Neural progenitor cell (in vitro differentiated cells): ENCODE measurements at regions not wholly inside any gene's neighbourhood (a gene's known extent, or its start where the extent isn't known, plus 50 kb on each side); places are given as distances from the start of the nearest gene placed in this dataset.

ENCODE experiments used
- CTCF ChIP-seq: fragments of 200-600 bp; sonication (generic); IDR thresholded peaks from 2 replicates; pipeline ENCODE4 v1.5.1; 2017; ENCODE audit warnings: antibody characterized with exemption, mild to moderate bottlenecking
- EZH2 ChIP-seq: fragments of 200-600 bp; sonication (generic); IDR thresholded peaks from 2 replicates; pipeline ENCODE4 v1.6.1; 2017; ENCODE audit warnings: antibody characterized with exemption, mild to moderate bottlenecking, moderate library complexity
- EZH2phosphoT487 ChIP-seq: fragments of 200-600 bp; sonication (generic); IDR thresholded peaks from 2 replicates; pipeline ENCODE4 v1.6.1; 2017; ENCODE audit warnings: antibody characterized with exemption

- no peak for TF ChIP-seq CTCF
- no peak for TF ChIP-seq EZH2phosphoT487
- no peak for TF ChIP-seq EZH2
Observed at GRCh38 chr4:176539785-176540175, 220.0 kb downstream of the SPCS3 start.
